ENCODE measurements at regions not wholly inside any gene's neighbourhood (a gene's known extent, or its start where the extent isn't known, plus 50 kb on each side); places are given as distances from the start of the nearest gene placed in this dataset.

GRCh38 chr3:6222069-6222468, 638.8 kb upstream of the GRM7 start:
- TF ChIP-seq CTCF (conservative IDR thresholded peaks at IDR 0.05; ENCODE audit: low read depth, low read length) = no peak
- H3K4me3 ChIP-seq (ENCODE audit: low read length) = no peak overlapping the region
- DNase-seq (ENCODE audit: low read depth) = no peak

- DNase-seq (ENCODE audit: low read depth) = no peak
- no peak for TF ChIP-seq CTCF (conservative IDR thresholded peaks at IDR 0.05; ENCODE audit: low read depth, low read length)
- H3K4me3 ChIP-seq (ENCODE audit: low read length) = no peak overlapping the region
These were observed 637.3 kb upstream of the GRM7 start for GRCh38 chr3:6223572-6223971.

DNA sequence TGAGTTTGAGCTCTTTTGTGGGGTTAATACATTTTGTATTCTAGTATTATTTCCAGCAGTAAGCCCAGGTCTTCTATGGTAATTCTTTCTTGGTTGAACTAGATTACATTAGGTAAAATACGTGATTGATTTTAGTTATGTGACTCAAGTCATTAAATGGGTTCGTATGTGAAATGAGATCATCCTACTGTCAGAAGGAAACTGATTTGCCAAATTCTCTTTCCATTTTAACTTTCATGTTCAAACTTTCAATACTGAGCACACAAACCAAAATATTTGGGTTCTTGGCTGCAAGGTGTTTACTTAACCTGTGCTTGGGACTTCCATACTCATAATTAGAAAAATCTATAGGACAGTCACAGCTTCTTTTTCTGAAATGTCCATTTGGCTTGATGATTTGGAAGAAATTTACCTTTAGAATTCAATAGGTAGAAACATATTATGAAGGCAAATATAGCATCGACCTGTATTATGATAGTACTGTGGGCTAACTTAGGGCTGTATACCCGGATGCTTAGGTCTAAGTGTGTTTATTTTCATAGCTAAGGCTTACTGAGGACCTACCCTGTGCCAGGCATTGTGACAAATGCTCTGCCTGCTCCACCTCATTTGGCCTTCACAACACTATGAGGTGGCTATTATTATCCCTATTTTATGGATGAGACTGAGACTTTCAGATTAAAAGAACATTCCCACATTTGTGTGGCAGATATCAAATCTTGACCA, 631.8 kb upstream of the GRM7 start:
- no peak for TF ChIP-seq CTCF (conservative IDR thresholded peaks at IDR 0.05; ENCODE audit: low read depth, low read length)
- H3K4me3 ChIP-seq (ENCODE audit: low read length) = no peak overlapping the region
- no peak for DNase-seq (ENCODE audit: low read depth)

- no peak for TF ChIP-seq CTCF (conservative IDR thresholded peaks at IDR 0.05; ENCODE audit: low read depth, low read length)
- DNase-seq (ENCODE audit: low read depth) = no peak
These were observed 631.0 kb upstream of the GRM7 start for GRCh38 chr3:6229778-6230410.

DNA sequence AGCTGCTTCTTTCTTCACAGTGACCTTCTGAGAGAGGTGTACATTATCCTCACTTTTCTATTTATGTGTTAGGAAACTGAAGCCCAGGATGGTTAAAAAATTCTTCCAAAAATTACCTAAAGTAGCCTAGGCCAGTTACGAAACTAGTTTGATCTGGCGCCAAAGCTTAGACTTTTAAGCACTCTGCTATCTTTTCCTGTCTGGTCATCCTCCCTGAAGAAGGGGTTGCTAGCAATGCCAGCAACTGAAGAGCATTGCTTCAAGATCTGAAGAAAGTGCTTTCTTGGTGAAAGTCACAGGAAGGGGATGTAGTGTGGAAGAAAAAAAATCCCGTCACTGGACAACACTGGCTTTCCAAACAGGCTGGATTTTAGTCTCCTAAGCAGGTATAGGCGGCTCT, 618.8 kb upstream of the GRM7 start:
- no peak for TF ChIP-seq CTCF (conservative IDR thresholded peaks at IDR 0.05; ENCODE audit: low read depth, low read length)
- no peak for DNase-seq (ENCODE audit: low read depth)
- H3K4me3 ChIP-seq (ENCODE audit: low read length) = no peak overlapping the region

More at GRCh38 chr3:6229778-6230410, 631.0 kb upstream of the GRM7 start:
- H3K4me3 ChIP-seq (ENCODE audit: low read length) = no peak overlapping the region

GRCh38 chr3:6248528-6248927, 612.4 kb upstream of the GRM7 start:
- TF ChIP-seq CTCF (conservative IDR thresholded peaks at IDR 0.05; ENCODE audit: low read depth, low read length) = no peak
- no peak for DNase-seq (ENCODE audit: low read depth)
- no peak overlapping the region for H3K4me3 ChIP-seq (ENCODE audit: low read length)

- no peak for TF ChIP-seq CTCF (conservative IDR thresholded peaks at IDR 0.05; ENCODE audit: low read depth, low read length)
- no peak for DNase-seq (ENCODE audit: low read depth)
- no peak overlapping the region for H3K4me3 ChIP-seq (ENCODE audit: low read length)
These were observed 611.2 kb upstream of the GRM7 start for GRCh38 chr3:6249679-6250078.
